HCT116 (cell line): ENCODE measurements at regions not wholly inside any gene's neighbourhood (a gene's known extent, or its start where the extent isn't known, plus 50 kb on each side); places are given as distances from the start of the nearest gene placed in this dataset.
A peak's percentile ranks its signal among the peaks of the same experiment; 100 is the strongest.

Experiments used
- ATAC-seq: fragments of 200-7000 bp; cut with Tn5 transposase; 2 replicates; pipeline ENCODE4 v1.9.1; 2020; ENCODE audit warnings: mild to moderate bottlenecking, moderate library complexity
- BruUV-seq: library from RNA; stranded (reverse); fragments of 400-500 nt; replicated peaks from 2 replicates; lab custom pipeline; 2021; lab: Mats Ljungman, UMichigan
- CTCF ChIA-PET: fragments of 300-600 bp; sonication (Branson Sonifier 250); formaldehyde crosslinking; loops from one replicate; lab custom pipeline; 2021; ENCODE audit warnings: antibody characterized with exemption; lab: Charles Lee
- POLR2A ChIA-PET: fragments of 300-600, 350-600 bp; sonication (Branson Sonifier 250); formaldehyde crosslinking; loops from one replicate; lab custom pipeline; 2021; ENCODE audit warnings: antibody characterized with exemption; lab: Charles Lee
- RAD21 ChIA-PET, 2 experiments: fragments of 300-600 bp; sonication (Branson Sonifier 250); formaldehyde crosslinking; loops; one replicate each; lab custom pipeline; 2023; ENCODE audit warnings: low total read pairs in 2 of 2; ENCODE audit not compliant: uncharacterized antibody in 2 of 2, unreplicated experiment in 2 of 2, low non-redundant PET in 1 of 2; lab: Charles Lee
- DNase-seq: peaks from one replicate; pipeline ENCODE4 v3.0.0-alpha.2; 2010; ENCODE audit warnings: low read depth, low spot score
- H2AFZ ChIP-seq: fragments of 200-600 bp; shearing (Covaris generic), sonication (generic); 2 replicates; pipeline ENCODE4 v1.6.1; 2017; ENCODE audit warnings: low read depth, mixed run types, mixed read lengths, antibody characterized with exemption, low read length; ENCODE audit not compliant: poor library complexity, severe bottlenecking
- H3K27ac ChIP-seq: 2 replicates; pipeline ENCODE4 v1.5.1; 2012; ENCODE audit warnings: low read depth, low read length
- H3K27me3 ChIP-seq: fragments of 200-600 bp; sonication (generic); 2 replicates; pipeline ENCODE4 v1.6.1; 2016; ENCODE audit warnings: mixed run types, low read length, mixed read lengths; ENCODE audit not compliant: insufficient read depth
- H3K36me3 ChIP-seq, 2 experiments: fragments of 200-500 bp in 1 of 2; fragments of 200-600 bp in 1 of 2; sonication (Bioruptor generic) in 1 of 2; sonication (generic) in 1 of 2; 2 replicates each; pipeline versions ENCODE4 v1.5.1 to v1.6.1; 2014 to 2016; ENCODE audit warnings: low read length in 2 of 2, inconsistent platforms in 1 of 2, mixed read lengths in 1 of 2, mixed run types in 1 of 2; ENCODE audit not compliant: insufficient read depth in 2 of 2, control insufficient read depth in 1 of 2
- H3K4me1 ChIP-seq, 2 experiments: fragments of 200-600 bp in 1 of 2; sonication (generic) in 1 of 2; 2 replicates each; pipeline versions ENCODE4 v1.5.1 to v1.6.1; 2012 to 2017; ENCODE audit warnings: low read length in 2 of 2, inconsistent platforms in 1 of 2, mild to moderate bottlenecking in 1 of 2, mixed read lengths in 1 of 2, mixed run types in 1 of 2, moderate library complexity in 1 of 2; ENCODE audit not compliant: insufficient read depth in 2 of 2, control insufficient read depth in 1 of 2
- H3K4me2 ChIP-seq: fragments of 200-600 bp; sonication (generic); 2 replicates; pipeline ENCODE4 v1.6.1; 2017; ENCODE audit warnings: mixed run types, low read length, mixed read lengths
- H3K4me3 ChIP-seq, 2 experiments: fragments of 200-600 bp in 1 of 2; sonication (generic) in 1 of 2; replicated peaks in 1 of 2; 2 replicates each; pipeline ENCODE4 v1.5.1; 2011 to 2016; ENCODE audit warnings: low read length in 2 of 2, control low read depth in 1 of 2, low read depth in 1 of 2, mild to moderate bottlenecking in 1 of 2, mixed read lengths in 1 of 2, mixed run types in 1 of 2
- H3K79me2 ChIP-seq: fragments of 200-600 bp; sonication (generic); 2 replicates; pipeline ENCODE4 v1.6.1; 2017; ENCODE audit warnings: mild to moderate bottlenecking, mixed run types, low read length, moderate library complexity, mixed read lengths; ENCODE audit not compliant: insufficient read depth
- H3K9ac ChIP-seq: fragments of 200-600 bp; sonication (generic); 2 replicates; pipeline ENCODE4 v1.6.1; 2016; ENCODE audit warnings: low read length, mixed read lengths
- H3K9me2 ChIP-seq: fragments of 200-600 bp; sonication (generic), shearing (Covaris generic); 2 replicates; pipeline ENCODE4 v1.6.1; 2017; ENCODE audit warnings: mixed run types, mild to moderate bottlenecking, moderate library complexity; ENCODE audit not compliant: insufficient read depth
- H3K9me3 ChIP-seq, 2 experiments: fragments of 200-500 bp in 1 of 2; fragments of 200-600 bp in 1 of 2; sonication (Bioruptor generic) in 1 of 2; sonication (generic) in 1 of 2; 2 replicates each; pipeline ENCODE4 v1.6.1; 2014 to 2017; ENCODE audit warnings: low read length in 2 of 2, mixed read lengths in 2 of 2, inconsistent platforms in 1 of 2, low read depth in 1 of 2, mild to moderate bottlenecking in 1 of 2, mixed run types in 1 of 2, moderate library complexity in 1 of 2; ENCODE audit not compliant: control insufficient read depth in 1 of 2, insufficient read depth in 1 of 2
- H4K20me1 ChIP-seq: fragments of 200-600 bp; sonication (generic), shearing (Covaris generic); 2 replicates; pipeline ENCODE4 v1.6.1; 2017; ENCODE audit warnings: mixed run types, mild to moderate bottlenecking, moderate library complexity; ENCODE audit not compliant: insufficient read depth
- CBX3 ChIP-seq: IDR thresholded peaks from 2 replicates; pipeline ENCODE4 v1.6.1; 2012; ENCODE audit warnings: low read depth
- EGR1 ChIP-seq: IDR thresholded peaks from 2 replicates; pipeline ENCODE4 v1.6.1; 2012; ENCODE audit warnings: low read depth
- EZH2phosphoT487 ChIP-seq: fragments of 200-600 bp; IDR thresholded peaks from 2 replicates; pipeline ENCODE4 v1.6.1; 2018; ENCODE audit warnings: antibody characterized with exemption, borderline replicate concordance
- JUND ChIP-seq: IDR thresholded peaks from 2 replicates; pipeline ENCODE4 v1.6.1; 2012
- MAX ChIP-seq: IDR thresholded peaks from 2 replicates; pipeline ENCODE4 v1.6.1; 2012
- POLR2A ChIP-seq: IDR thresholded peaks from 2 replicates; pipeline ENCODE4 v1.7.0; 2011; ENCODE audit warnings: borderline replicate concordance; ENCODE audit not compliant: insufficient read depth, insufficient read length; ENCODE audit errors: extremely low read depth
- RAD21 ChIP-seq: IDR thresholded peaks from 2 replicates; pipeline ENCODE4 v1.6.1; 2012; ENCODE audit warnings: low read depth, mild to moderate bottlenecking
- REST ChIP-seq: IDR thresholded peaks from 2 replicates; pipeline ENCODE4 v1.6.1; 2012; ENCODE audit warnings: low read depth
- YY1 ChIP-seq: IDR thresholded peaks from 2 replicates; pipeline ENCODE4 v1.6.1; 2011; ENCODE audit warnings: low read length, low read depth, moderate library complexity, mild to moderate bottlenecking; ENCODE audit not compliant: insufficient replicate concordance; ENCODE audit errors: extremely low read depth
- ZFX ChIP-seq: fragments of 450-650 bp; IDR thresholded peaks from 2 replicates; pipeline ENCODE4 v1.6.1; 2017
- ZNF274 ChIP-seq: fragments of 200-500 bp; sonication (Bioruptor generic); IDR thresholded peaks from 2 replicates; pipeline ENCODE4 v1.6.1; 2014; ENCODE audit warnings: mild to moderate bottlenecking, low read depth, low read length, inconsistent platforms
- intact Hi-C: fragments of 100-400 bp; cut with micrococcal nuclease; formaldehyde crosslinking; loops from 2 replicates; pipeline ENCODE4 v1.10.0; 2022
- TF ChIP-seq, protein P1 (sequence below), 3 experiments: fragments of 200-600 bp in 1 of 3; sonication (generic) in 1 of 3; IDR thresholded peaks in 2 of 3; conservative IDR thresholded peaks in 1 of 3; 2 replicates each; pipeline ENCODE4 v1.5.1; 2012 to 2017; ENCODE audit warnings: low read depth in 2 of 3, low read length in 2 of 3, antibody characterized with exemption in 1 of 3, borderline replicate concordance in 1 of 3, control low read depth in 1 of 3, mild to moderate bottlenecking in 1 of 3, mixed read lengths in 1 of 3, mixed run types in 1 of 3, moderate library complexity in 1 of 3; ENCODE audit not compliant: insufficient read depth in 1 of 3
- TF ChIP-seq, protein P2 (sequence below): IDR thresholded peaks from 2 replicates; pipeline ENCODE4 v1.6.1; 2011; ENCODE audit warnings: mild to moderate bottlenecking, low read length, moderate library complexity; ENCODE audit not compliant: insufficient replicate concordance; ENCODE audit errors: extremely low read depth

GRCh38 chr16:24634919-24635318 is 94.5 kb upstream of the TNRC6A start (continued):
- TF ChIP-seq, protein P1, sequence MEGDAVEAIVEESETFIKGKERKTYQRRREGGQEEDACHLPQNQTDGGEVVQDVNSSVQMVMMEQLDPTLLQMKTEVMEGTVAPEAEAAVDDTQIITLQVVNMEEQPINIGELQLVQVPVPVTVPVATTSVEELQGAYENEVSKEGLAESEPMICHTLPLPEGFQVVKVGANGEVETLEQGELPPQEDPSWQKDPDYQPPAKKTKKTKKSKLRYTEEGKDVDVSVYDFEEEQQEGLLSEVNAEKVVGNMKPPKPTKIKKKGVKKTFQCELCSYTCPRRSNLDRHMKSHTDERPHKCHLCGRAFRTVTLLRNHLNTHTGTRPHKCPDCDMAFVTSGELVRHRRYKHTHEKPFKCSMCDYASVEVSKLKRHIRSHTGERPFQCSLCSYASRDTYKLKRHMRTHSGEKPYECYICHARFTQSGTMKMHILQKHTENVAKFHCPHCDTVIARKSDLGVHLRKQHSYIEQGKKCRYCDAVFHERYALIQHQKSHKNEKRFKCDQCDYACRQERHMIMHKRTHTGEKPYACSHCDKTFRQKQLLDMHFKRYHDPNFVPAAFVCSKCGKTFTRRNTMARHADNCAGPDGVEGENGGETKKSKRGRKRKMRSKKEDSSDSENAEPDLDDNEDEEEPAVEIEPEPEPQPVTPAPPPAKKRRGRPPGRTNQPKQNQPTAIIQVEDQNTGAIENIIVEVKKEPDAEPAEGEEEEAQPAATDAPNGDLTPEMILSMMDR (IDR thresholded peaks at IDR 0.05 in 2 of 3, conservative IDR thresholded peaks at IDR 0.05 in 1 of 3; ENCODE audit: borderline replicate concordance in 1 of 3, insufficient read depth in 1 of 3, low read depth in 2 of 3, low read length in 2 of 3) = no peak
- TF ChIP-seq, protein P2, sequence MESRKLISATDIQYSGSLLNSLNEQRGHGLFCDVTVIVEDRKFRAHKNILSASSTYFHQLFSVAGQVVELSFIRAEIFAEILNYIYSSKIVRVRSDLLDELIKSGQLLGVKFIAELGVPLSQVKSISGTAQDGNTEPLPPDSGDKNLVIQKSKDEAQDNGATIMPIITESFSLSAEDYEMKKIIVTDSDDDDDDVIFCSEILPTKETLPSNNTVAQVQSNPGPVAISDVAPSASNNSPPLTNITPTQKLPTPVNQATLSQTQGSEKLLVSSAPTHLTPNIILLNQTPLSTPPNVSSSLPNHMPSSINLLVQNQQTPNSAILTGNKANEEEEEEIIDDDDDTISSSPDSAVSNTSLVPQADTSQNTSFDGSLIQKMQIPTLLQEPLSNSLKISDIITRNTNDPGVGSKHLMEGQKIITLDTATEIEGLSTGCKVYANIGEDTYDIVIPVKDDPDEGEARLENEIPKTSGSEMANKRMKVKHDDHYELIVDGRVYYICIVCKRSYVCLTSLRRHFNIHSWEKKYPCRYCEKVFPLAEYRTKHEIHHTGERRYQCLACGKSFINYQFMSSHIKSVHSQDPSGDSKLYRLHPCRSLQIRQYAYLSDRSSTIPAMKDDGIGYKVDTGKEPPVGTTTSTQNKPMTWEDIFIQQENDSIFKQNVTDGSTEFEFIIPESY = no peak
- no peak for TF ChIP-seq MAX
- TF ChIP-seq EGR1 = no peak

DNA sequence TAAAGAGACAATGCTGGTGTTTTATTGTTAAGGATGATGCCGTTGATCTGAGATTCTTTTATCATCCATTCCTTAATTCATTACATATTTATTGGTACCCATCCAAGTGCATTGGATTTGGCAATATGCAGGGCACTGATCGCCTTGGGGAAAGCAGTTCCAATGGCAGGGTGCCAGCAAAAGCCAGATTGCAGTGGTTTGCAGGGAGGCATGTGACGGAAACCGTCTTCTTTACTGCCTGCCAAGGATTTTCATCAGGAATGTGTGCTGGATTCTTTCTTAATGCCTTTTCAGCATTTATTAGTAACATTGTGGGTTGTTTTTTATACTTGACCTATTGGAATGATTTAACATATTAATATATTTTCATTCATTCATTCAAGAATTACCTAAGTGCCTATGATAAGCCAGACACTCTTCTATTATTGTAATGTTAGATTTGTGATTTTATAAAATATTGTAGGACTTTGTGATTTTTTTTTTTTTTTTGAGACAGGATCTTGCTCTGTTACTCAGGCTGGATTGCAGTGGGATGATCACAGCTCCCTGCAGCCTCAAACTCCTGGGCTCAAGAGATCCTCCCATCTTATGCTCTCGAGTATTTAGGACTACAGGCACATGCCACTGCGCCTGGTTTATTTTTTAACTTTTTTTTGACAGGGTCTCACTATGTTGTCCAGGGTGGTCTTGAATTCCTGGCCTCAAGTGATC is 93.4 kb upstream of the TNRC6A start:
- no TSS peak for BruUV-seq
- RAD21 ChIA-PET = no interaction called here

More for the DNA sequence above, 93.4 kb upstream of the TNRC6A start:
- Histone ChIP-seq H3K27ac (no peak overlapping the region), H3K79me2 (no peaks in the 10 kb centered on the region), H3K9ac (no peak overlapping the region), H3K27me3 (no peaks in the 10 kb centered on the region), H3K4me1 (0 out of 4 replicates have a peak, but pooled peaks cover 2 to 7% of the 10 kb centered on the region in 2 experiments), H3K4me2 (no peak overlapping the region), H3K4me3 (no peak overlapping the region), H3K9me2 (no peaks in the 10 kb centered on the region), H4K20me1 (no peaks in the 10 kb centered on the region), H3K36me3 (no peaks in the 10 kb centered on the region), H2AFZ (peak overlapping the region; percentile 60), H3K9me3 (no peaks in the 10 kb centered on the region)
- TF ChIP-seq, protein P1 (IDR thresholded peaks at IDR 0.05 in 2 of 3, conservative IDR thresholded peaks at IDR 0.05 in 1 of 3; ENCODE audit: borderline replicate concordance in 1 of 3, insufficient read depth in 1 of 3, low read depth in 2 of 3, low read length in 2 of 3) = no peak
- TF ChIP-seq EGR1 = no peak
- no peak for TF ChIP-seq EZH2phosphoT487
- no peak for TF ChIP-seq YY1
- TF ChIP-seq REST = no peak
- TF ChIP-seq ZFX = no peak
- TF ChIP-seq CBX3 = no peak
- no peak for TF ChIP-seq POLR2A
- TF ChIP-seq RAD21 = no peak
- TF ChIP-seq ZNF274 = no peak
- TF ChIP-seq JUND = no peak
- ATAC-seq (no peak), DNase-seq (no peak)
- ChIA-PET CTCF (no interaction called here), POLR2A (interaction anchor here (1.2 kb wide), 1 partner anchor 9 kb away, joined by 3 read pairs; no protein-coding TSS in a partner anchor)
- intact Hi-C loops = no loop called here
